GM18870 (cell line): ENCODE measurements at regions not wholly inside any gene's neighbourhood (a gene's known extent, or its start where the extent isn't known, plus 50 kb on each side); places are given as distances from the start of the nearest gene placed in this dataset.
"Not testable (repeated sequence)": the region's sequence is repeated elsewhere in the genome, so short reads cannot be mapped to it uniquely, and the experiment has no call there.

Source experiments
- ATAC-seq: cut with Tn5 transposase; IDR thresholded peaks from one replicate; pipeline ENCODE4 v1.9.1; 2021; ENCODE audit warnings: moderate library complexity; ENCODE audit not compliant: unreplicated experiment

- ATAC-seq: not testable (repeated sequence)
Measured at GRCh38 chr2:111282162-111282561, 161.4 kb downstream of the BCL2L11 start.

GRCh38 chr2:111287646-111288568, 167.2 kb downstream of the BCL2L11 start:
- ATAC-seq: not testable (repeated sequence)

- not testable (repeated sequence) for ATAC-seq
Measured at GRCh38 chr2:111290370-111290769, 169.7 kb downstream of the BCL2L11 start.

GRCh38 chr2:111291566-111291965, 170.9 kb downstream of the BCL2L11 start:
- not testable (repeated sequence) for ATAC-seq

GRCh38 chr2:111292232-111292968, 171.7 kb downstream of the BCL2L11 start:
- not testable (repeated sequence) for ATAC-seq

- ATAC-seq: not testable (repeated sequence)
Measured at GRCh38 chr2:111294699-111295098, 174.0 kb downstream of the BCL2L11 start.

GRCh38 chr2:111296122-111296804, 175.5 kb downstream of the BCL2L11 start:
- not testable (repeated sequence) for ATAC-seq

- ATAC-seq: not testable (repeated sequence)
Measured at GRCh38 chr2:111297128-111297527, 176.4 kb downstream of the BCL2L11 start.

- not testable (repeated sequence) for ATAC-seq
Measured at GRCh38 chr2:111298927-111299326, 178.2 kb downstream of the BCL2L11 start.

- not testable (repeated sequence) for ATAC-seq
Measured at GRCh38 chr2:111299635-111300034, 178.9 kb downstream of the BCL2L11 start.

- not testable (repeated sequence) for ATAC-seq
Measured at GRCh38 chr2:111301677-111302076, 181.0 kb downstream of the BCL2L11 start.

GRCh38 chr2:111302397-111303218, 181.9 kb downstream of the BCL2L11 start:
- not testable (repeated sequence) for ATAC-seq

GRCh38 chr2:111307302-111307701, 186.6 kb downstream of the BCL2L11 start:
- not testable (repeated sequence) for ATAC-seq

GRCh38 chr2:111309231-111310075, 188.7 kb downstream of the BCL2L11 start:
- not testable (repeated sequence) for ATAC-seq

- ATAC-seq: not testable (repeated sequence)
Measured at GRCh38 chr2:111310395-111310794, 189.7 kb downstream of the BCL2L11 start.

- ATAC-seq: not testable (repeated sequence)
Measured at GRCh38 chr2:111311568-111311967, 190.9 kb downstream of the BCL2L11 start.

GRCh38 chr2:111312897-111313607, 192.3 kb downstream of the BCL2L11 start:
- not testable (repeated sequence) for ATAC-seq

GRCh38 chr2:111313711-111314110, 193.0 kb downstream of the BCL2L11 start:
- not testable (repeated sequence) for ATAC-seq
